B cell (primary cell): ENCODE measurements at regions not wholly inside any gene's neighbourhood (a gene's known extent, or its start where the extent isn't known, plus 50 kb on each side); places are given as distances from the start of the nearest gene placed in this dataset.

Experiments used
- EZH2 ChIP-seq: IDR thresholded peaks from 2 replicates; pipeline ENCODE4 v1.6.1; 2012; ENCODE audit warnings: borderline replicate concordance, low read depth, mild to moderate bottlenecking, moderate library complexity, low read length; ENCODE audit not compliant: insufficient read depth, poor library complexity, severe bottlenecking
- TF ChIP-seq, protein P1 (sequence below): fragments of 200-600 bp; IDR thresholded peaks from one replicate; pipeline ENCODE4 v1.8.0; 2022; ENCODE audit warnings: antibody characterized with exemption, mild to moderate bottlenecking

- TF ChIP-seq, protein P1, sequence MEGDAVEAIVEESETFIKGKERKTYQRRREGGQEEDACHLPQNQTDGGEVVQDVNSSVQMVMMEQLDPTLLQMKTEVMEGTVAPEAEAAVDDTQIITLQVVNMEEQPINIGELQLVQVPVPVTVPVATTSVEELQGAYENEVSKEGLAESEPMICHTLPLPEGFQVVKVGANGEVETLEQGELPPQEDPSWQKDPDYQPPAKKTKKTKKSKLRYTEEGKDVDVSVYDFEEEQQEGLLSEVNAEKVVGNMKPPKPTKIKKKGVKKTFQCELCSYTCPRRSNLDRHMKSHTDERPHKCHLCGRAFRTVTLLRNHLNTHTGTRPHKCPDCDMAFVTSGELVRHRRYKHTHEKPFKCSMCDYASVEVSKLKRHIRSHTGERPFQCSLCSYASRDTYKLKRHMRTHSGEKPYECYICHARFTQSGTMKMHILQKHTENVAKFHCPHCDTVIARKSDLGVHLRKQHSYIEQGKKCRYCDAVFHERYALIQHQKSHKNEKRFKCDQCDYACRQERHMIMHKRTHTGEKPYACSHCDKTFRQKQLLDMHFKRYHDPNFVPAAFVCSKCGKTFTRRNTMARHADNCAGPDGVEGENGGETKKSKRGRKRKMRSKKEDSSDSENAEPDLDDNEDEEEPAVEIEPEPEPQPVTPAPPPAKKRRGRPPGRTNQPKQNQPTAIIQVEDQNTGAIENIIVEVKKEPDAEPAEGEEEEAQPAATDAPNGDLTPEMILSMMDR: no peak
- TF ChIP-seq EZH2: no peak
These were observed 341.9 kb upstream of the DCC start for GRCh38 chr18:51998066-51998465.
